Activated CD8-positive, alpha-beta T cell treated with anti-CD3 and anti-CD28 coated beads for 36 hours (primary cell): ENCODE measurements at regions not wholly inside any gene's neighbourhood (a gene's known extent, or its start where the extent isn't known, plus 50 kb on each side); places are given as distances from the start of the nearest gene placed in this dataset.

ENCODE experiments used
- ATAC-seq: fragments of 200-7000 bp; cut with Tn5 transposase; one replicate; pipeline ENCODE4 v1.10.0; 2021; ENCODE audit warnings: mild to moderate bottlenecking, moderate library complexity
- CTCF ChIA-PET: fragments of 350-600 bp; sonication (Branson Sonifier 250); formaldehyde crosslinking; loops from one replicate; lab custom pipeline; 2021; ENCODE audit warnings: antibody characterized with exemption; lab: Charles Lee
- POLR2A ChIA-PET: fragments of 350-600 bp; sonication (Branson Sonifier 250); formaldehyde crosslinking; loops from one replicate; lab custom pipeline; 2021; ENCODE audit warnings: antibody characterized with exemption; lab: Charles Lee
- DNase-seq: peaks from one replicate; pipeline ENCODE4 v3.0.0-alpha.2; 2020
- H3K27ac Mint-ChIP-seq: one replicate; pipeline ENCODE4 v1.8.0; 2021; ENCODE audit warnings: mild to moderate bottlenecking, mixed read lengths
- H3K27me3 Mint-ChIP-seq: one replicate; pipeline ENCODE4 v1.8.0; 2021; ENCODE audit warnings: mixed read lengths
- H3K36me3 Mint-ChIP-seq: one replicate; pipeline ENCODE4 v1.8.0; 2021; ENCODE audit warnings: low read depth, mixed read lengths
- H3K4me1 Mint-ChIP-seq: one replicate; pipeline ENCODE4 v1.8.0; 2021; ENCODE audit warnings: low read depth, mixed read lengths
- H3K4me3 Mint-ChIP-seq: one replicate; pipeline ENCODE4 v1.8.0; 2021; ENCODE audit warnings: mild to moderate bottlenecking, moderate library complexity, mixed read lengths
- H3K9me3 Mint-ChIP-seq: one replicate; pipeline ENCODE4 v1.8.0; 2021; ENCODE audit warnings: mixed read lengths
- CTCF ChIP-seq: fragments of 200-600 bp; IDR thresholded peaks from one replicate; pipeline ENCODE4 v1.8.0; 2022; ENCODE audit warnings: antibody characterized with exemption, mild to moderate bottlenecking
- intact Hi-C: fragments of 100-400 bp; cut with micrococcal nuclease; formaldehyde crosslinking; loops from one replicate; pipeline ENCODE4 v1.10.0; 2022

- ATAC-seq, result no peak
- no peaks in the 10 kb centered on the region for H3K36me3 Mint-ChIP-seq
- intact Hi-C loops, result no loop called here
- ChIA-PET CTCF (no interaction called here), POLR2A (no interaction called here)
- TF ChIP-seq CTCF, result no peak
- no peak overlapping the region for H3K27ac Mint-ChIP-seq
- H3K27me3 Mint-ChIP-seq, result peaks cover 2% of the 10 kb centered on the region
- H3K9me3 Mint-ChIP-seq, result peaks cover 8% of the 10 kb centered on the region
- H3K4me1 Mint-ChIP-seq, result no peaks in the 10 kb centered on the region
- H3K4me3 Mint-ChIP-seq, result no peak overlapping the region
- no peak for DNase-seq
These were observed 187.9 kb upstream of the MALRD1 start for GRCh38 chr10:18860631-18861240.

- Mint-ChIP-seq H3K9me3 (peaks cover 8% of the 10 kb centered on the region), H3K27me3 (peaks cover 2% of the 10 kb centered on the region), H3K4me1 (no peaks in the 10 kb centered on the region), H3K4me3 (no peak overlapping the region), H3K27ac (no peak overlapping the region), H3K36me3 (no peaks in the 10 kb centered on the region)
- TF ChIP-seq CTCF, result no peak
- ATAC-seq (no peak), DNase-seq (no peak)
- CTCF ChIA-PET, result no interaction called here
- POLR2A ChIA-PET, result no interaction called here
- intact Hi-C loops, result no loop called here
These were observed 187.2 kb upstream of the MALRD1 start for GRCh38 chr10:18861382-18861781.

- H3K9me3 Mint-ChIP-seq, result peaks cover 6% of the 10 kb centered on the region
- DNase-seq (no peak), ATAC-seq (no peak)
- no peak overlapping the region for H3K4me3 Mint-ChIP-seq
- no peak for TF ChIP-seq CTCF
- ChIA-PET POLR2A (no interaction called here), CTCF (no interaction called here)
- no peak overlapping the region for H3K27ac Mint-ChIP-seq
- intact Hi-C loops, result no loop called here
- no peaks in the 10 kb centered on the region for H3K4me1 Mint-ChIP-seq
- H3K36me3 Mint-ChIP-seq, result no peaks in the 10 kb centered on the region
- H3K27me3 Mint-ChIP-seq, result no peaks in the 10 kb centered on the region
These were observed 181.7 kb upstream of the MALRD1 start for GRCh38 chr10:18866852-18867251.

GRCh38 chr10:18868919-18869318 is 179.7 kb upstream of the MALRD1 start:
- CTCF ChIA-PET, result no interaction called here
- no peak for TF ChIP-seq CTCF
- peaks cover 4% of the 10 kb centered on the region for H3K9me3 Mint-ChIP-seq
- H3K4me3 Mint-ChIP-seq, result no peak overlapping the region
- no peak overlapping the region for H3K27ac Mint-ChIP-seq
- H3K36me3 Mint-ChIP-seq, result no peaks in the 10 kb centered on the region
- intact Hi-C loops, result no loop called here
- H3K4me1 Mint-ChIP-seq, result no peaks in the 10 kb centered on the region
- no peaks in the 10 kb centered on the region for H3K27me3 Mint-ChIP-seq
- ATAC-seq (no peak), DNase-seq (no peak)
- POLR2A ChIA-PET, result no interaction called here

GRCh38 chr10:18875477-18875876 is 173.1 kb upstream of the MALRD1 start:
- intact Hi-C loops, result no loop called here
- no peak overlapping the region for H3K4me3 Mint-ChIP-seq
- no peak for DNase-seq
- H3K36me3 Mint-ChIP-seq, result no peaks in the 10 kb centered on the region
- TF ChIP-seq CTCF, result no peak
- POLR2A ChIA-PET, result interaction anchor here (1.1 kb wide), 1 partner anchor 224 kb away, joined by 3 read pairs; no protein-coding TSS in a partner anchor
- H3K27me3 Mint-ChIP-seq, result no peaks in the 10 kb centered on the region
- H3K4me1 Mint-ChIP-seq, result no peaks in the 10 kb centered on the region
- CTCF ChIA-PET, result no interaction called here
- no peak overlapping the region for H3K27ac Mint-ChIP-seq
- peaks cover 4% of the 10 kb centered on the region for H3K9me3 Mint-ChIP-seq
- no peak for ATAC-seq
